ENCODE measurements at regions not wholly inside any gene's neighbourhood (a gene's known extent, or its start where the extent isn't known, plus 50 kb on each side); places are given as distances from the start of the nearest gene placed in this dataset.

DNA sequence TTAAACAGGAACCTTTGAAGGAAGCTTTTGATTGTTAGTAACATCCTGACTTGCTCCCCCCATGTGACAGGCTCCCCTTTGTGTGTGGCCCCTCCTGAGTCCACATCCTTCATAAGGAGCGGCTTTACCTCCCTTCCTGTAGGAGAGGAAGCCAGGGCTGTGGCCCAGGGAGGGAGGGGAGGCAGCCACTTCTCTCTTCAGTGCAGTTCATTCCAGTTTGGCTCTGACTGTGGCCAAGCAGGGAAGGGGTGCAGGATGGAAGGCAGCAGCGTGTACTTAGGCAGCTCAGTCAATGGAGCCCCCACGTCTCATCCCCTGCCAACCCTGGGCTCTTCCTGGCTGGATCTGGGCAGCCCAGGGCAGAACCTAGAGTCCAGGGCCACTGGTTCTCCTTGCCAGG is 295.2 kb downstream of the QKI start:
- no peaks in the 10 kb centered on the region for H3F3A ChIP-seq (ENCODE audit: insufficient read depth, low read length, poor library complexity, severe bottlenecking)
- H3K36me3 ChIP-seq (ENCODE audit: insufficient read depth, low read length), result no peaks in the 10 kb centered on the region
- H3K4me2 ChIP-seq (ENCODE audit: low read length), result no peak overlapping the region
- H3K9me2 ChIP-seq (ENCODE audit: insufficient read depth, low read length), result no peaks in the 10 kb centered on the region
- H3K27me3 ChIP-seq (ENCODE audit: insufficient read depth, low read depth, low read length), result no peaks in the 10 kb centered on the region
- H3K9ac ChIP-seq (ENCODE audit: low read length), result no peak overlapping the region
- no peak overlapping the region for H3K4me3 ChIP-seq (ENCODE audit: low read length)
- no peaks in the 10 kb centered on the region for H4K20me1 ChIP-seq (ENCODE audit: insufficient read depth)
- TF ChIP-seq EZH2 (IDR thresholded peaks at IDR 0.05; ENCODE audit: borderline replicate concordance, insufficient read depth, low read length, poor library complexity, severe bottlenecking) (no peak), EP300 (conservative IDR thresholded peaks at IDR 0.05; ENCODE audit: poor library complexity, severe bottlenecking) (no peak), SMC3 (conservative IDR thresholded peaks at IDR 0.05; ENCODE audit: poor library complexity) (no peak), RAD21 (conservative IDR thresholded peaks at IDR 0.05) (no peak), MXI1 (conservative IDR thresholded peaks at IDR 0.05; ENCODE audit: poor library complexity, severe bottlenecking) (no peak)
- TF ChIP-seq, protein P1, sequence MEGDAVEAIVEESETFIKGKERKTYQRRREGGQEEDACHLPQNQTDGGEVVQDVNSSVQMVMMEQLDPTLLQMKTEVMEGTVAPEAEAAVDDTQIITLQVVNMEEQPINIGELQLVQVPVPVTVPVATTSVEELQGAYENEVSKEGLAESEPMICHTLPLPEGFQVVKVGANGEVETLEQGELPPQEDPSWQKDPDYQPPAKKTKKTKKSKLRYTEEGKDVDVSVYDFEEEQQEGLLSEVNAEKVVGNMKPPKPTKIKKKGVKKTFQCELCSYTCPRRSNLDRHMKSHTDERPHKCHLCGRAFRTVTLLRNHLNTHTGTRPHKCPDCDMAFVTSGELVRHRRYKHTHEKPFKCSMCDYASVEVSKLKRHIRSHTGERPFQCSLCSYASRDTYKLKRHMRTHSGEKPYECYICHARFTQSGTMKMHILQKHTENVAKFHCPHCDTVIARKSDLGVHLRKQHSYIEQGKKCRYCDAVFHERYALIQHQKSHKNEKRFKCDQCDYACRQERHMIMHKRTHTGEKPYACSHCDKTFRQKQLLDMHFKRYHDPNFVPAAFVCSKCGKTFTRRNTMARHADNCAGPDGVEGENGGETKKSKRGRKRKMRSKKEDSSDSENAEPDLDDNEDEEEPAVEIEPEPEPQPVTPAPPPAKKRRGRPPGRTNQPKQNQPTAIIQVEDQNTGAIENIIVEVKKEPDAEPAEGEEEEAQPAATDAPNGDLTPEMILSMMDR (IDR thresholded peaks at IDR 0.05; ENCODE audit: poor library complexity, severe bottlenecking), result no peak
- TF ChIP-seq, protein P2, sequence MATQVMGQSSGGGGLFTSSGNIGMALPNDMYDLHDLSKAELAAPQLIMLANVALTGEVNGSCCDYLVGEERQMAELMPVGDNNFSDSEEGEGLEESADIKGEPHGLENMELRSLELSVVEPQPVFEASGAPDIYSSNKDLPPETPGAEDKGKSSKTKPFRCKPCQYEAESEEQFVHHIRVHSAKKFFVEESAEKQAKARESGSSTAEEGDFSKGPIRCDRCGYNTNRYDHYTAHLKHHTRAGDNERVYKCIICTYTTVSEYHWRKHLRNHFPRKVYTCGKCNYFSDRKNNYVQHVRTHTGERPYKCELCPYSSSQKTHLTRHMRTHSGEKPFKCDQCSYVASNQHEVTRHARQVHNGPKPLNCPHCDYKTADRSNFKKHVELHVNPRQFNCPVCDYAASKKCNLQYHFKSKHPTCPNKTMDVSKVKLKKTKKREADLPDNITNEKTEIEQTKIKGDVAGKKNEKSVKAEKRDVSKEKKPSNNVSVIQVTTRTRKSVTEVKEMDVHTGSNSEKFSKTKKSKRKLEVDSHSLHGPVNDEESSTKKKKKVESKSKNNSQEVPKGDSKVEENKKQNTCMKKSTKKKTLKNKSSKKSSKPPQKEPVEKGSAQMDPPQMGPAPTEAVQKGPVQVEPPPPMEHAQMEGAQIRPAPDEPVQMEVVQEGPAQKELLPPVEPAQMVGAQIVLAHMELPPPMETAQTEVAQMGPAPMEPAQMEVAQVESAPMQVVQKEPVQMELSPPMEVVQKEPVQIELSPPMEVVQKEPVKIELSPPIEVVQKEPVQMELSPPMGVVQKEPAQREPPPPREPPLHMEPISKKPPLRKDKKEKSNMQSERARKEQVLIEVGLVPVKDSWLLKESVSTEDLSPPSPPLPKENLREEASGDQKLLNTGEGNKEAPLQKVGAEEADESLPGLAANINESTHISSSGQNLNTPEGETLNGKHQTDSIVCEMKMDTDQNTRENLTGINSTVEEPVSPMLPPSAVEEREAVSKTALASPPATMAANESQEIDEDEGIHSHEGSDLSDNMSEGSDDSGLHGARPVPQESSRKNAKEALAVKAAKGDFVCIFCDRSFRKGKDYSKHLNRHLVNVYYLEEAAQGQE (IDR thresholded peaks at IDR 0.05; ENCODE audit: borderline replicate concordance), result no peak
- H3K79me2 ChIP-seq (replicated peaks; ENCODE audit: insufficient read depth, low read length), result no peaks in the 10 kb centered on the region
- H3K27ac ChIP-seq (ENCODE audit: low read length), result no peak overlapping the region
- H2AFZ ChIP-seq (ENCODE audit: low read depth, low read length), result no peak overlapping the region
- no peaks in the 10 kb centered on the region for H3K9me3 ChIP-seq (ENCODE audit: low read length)

DNA sequence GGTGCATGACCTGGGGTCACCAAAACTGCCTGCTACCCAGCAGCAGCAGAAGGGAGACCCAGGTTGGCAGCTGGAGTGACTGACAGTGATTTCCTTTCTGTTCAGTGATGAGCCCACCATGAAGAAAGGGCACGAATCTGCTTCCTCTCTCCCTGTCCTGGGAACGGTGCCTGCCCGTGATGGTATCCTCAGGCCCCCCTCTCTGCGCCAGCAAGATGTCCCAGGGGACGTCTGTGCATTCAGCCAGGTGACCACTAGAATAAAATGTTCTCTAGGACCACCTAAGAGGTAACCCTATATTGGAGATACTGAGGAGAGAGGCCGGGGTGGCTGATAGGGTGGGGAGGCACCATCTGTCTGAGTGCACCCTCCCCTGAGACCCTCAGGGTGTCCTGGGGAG is 294.7 kb downstream of the QKI start:
- Histone ChIP-seq H3K79me2 (replicated peaks; ENCODE audit: insufficient read depth, low read length) (no peaks in the 10 kb centered on the region), H3K9me2 (ENCODE audit: insufficient read depth, low read length) (no peaks in the 10 kb centered on the region), H3K27me3 (ENCODE audit: insufficient read depth, low read depth, low read length) (no peaks in the 10 kb centered on the region), H4K20me1 (ENCODE audit: insufficient read depth) (no peaks in the 10 kb centered on the region), H3K4me3 (ENCODE audit: low read length) (no peak overlapping the region), H3K4me2 (ENCODE audit: low read length) (no peak overlapping the region), H3K27ac (ENCODE audit: low read length) (no peak overlapping the region), H3K36me3 (ENCODE audit: insufficient read depth, low read length) (no peaks in the 10 kb centered on the region), H2AFZ (ENCODE audit: low read depth, low read length) (no peak overlapping the region), H3F3A (ENCODE audit: insufficient read depth, low read length, poor library complexity, severe bottlenecking) (no peaks in the 10 kb centered on the region), H3K9me3 (ENCODE audit: low read length) (no peaks in the 10 kb centered on the region), H3K9ac (ENCODE audit: low read length) (no peak overlapping the region)
- no peak for TF ChIP-seq EZH2 (IDR thresholded peaks at IDR 0.05; ENCODE audit: borderline replicate concordance, insufficient read depth, low read length, poor library complexity, severe bottlenecking)

DNA sequence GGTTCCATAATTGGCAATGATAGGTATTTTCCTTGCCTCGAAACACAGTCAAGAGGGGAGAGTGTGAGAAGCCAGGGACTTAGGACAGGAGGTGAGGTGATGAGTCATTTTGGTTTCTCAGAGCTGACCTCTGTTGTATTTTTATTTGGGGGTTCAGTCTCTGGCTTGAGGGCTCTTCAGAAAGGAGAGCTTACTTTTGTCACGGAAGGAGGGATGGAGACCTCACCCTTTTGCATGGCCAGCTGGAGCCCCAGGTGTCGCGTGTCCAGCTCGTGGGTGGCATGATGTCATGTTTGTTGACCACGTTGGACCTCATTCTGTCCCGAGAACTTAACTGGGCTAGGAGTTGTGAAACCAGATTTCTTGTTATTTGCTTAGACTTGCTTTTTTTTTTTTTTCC is 293.9 kb downstream of the QKI start:
- no peaks in the 10 kb centered on the region for H3K9me3 ChIP-seq (ENCODE audit: low read length)
- no peaks in the 10 kb centered on the region for H3K9me2 ChIP-seq (ENCODE audit: insufficient read depth, low read length)
- no peak overlapping the region for H3K9ac ChIP-seq (ENCODE audit: low read length)
- no peak overlapping the region for H3K4me2 ChIP-seq (ENCODE audit: low read length)
- H3K4me3 ChIP-seq (ENCODE audit: low read length), result no peak overlapping the region
- no peak overlapping the region for H2AFZ ChIP-seq (ENCODE audit: low read depth, low read length)
- H3K36me3 ChIP-seq (ENCODE audit: insufficient read depth, low read length), result no peaks in the 10 kb centered on the region
- TF ChIP-seq EP300 (conservative IDR thresholded peaks at IDR 0.05; ENCODE audit: poor library complexity, severe bottlenecking) (no peak), RAD21 (conservative IDR thresholded peaks at IDR 0.05) (no peak), TAF1 (IDR thresholded peaks at IDR 0.05; ENCODE audit: low read depth) (no peak), MXI1 (conservative IDR thresholded peaks at IDR 0.05; ENCODE audit: poor library complexity, severe bottlenecking) (no peak), POLR2AphosphoS5 (IDR thresholded peaks at IDR 0.05) (no peak), SMC3 (conservative IDR thresholded peaks at IDR 0.05; ENCODE audit: poor library complexity) (no peak), EZH2 (IDR thresholded peaks at IDR 0.05; ENCODE audit: borderline replicate concordance, insufficient read depth, low read length, poor library complexity, severe bottlenecking) (no peak)
- TF ChIP-seq, protein P1 (IDR thresholded peaks at IDR 0.05; ENCODE audit: poor library complexity, severe bottlenecking), result no peak
- TF ChIP-seq, protein P2 (IDR thresholded peaks at IDR 0.05; ENCODE audit: borderline replicate concordance), result no peak
- H3K27me3 ChIP-seq (ENCODE audit: insufficient read depth, low read depth, low read length), result no peaks in the 10 kb centered on the region
- H4K20me1 ChIP-seq (ENCODE audit: insufficient read depth), result no peaks in the 10 kb centered on the region
- no peaks in the 10 kb centered on the region for H3K79me2 ChIP-seq (replicated peaks; ENCODE audit: insufficient read depth, low read length)
- no peaks in the 10 kb centered on the region for H3F3A ChIP-seq (ENCODE audit: insufficient read depth, low read length, poor library complexity, severe bottlenecking)
- no peak overlapping the region for H3K27ac ChIP-seq (ENCODE audit: low read length)

Measured in neural cell (in vitro differentiated cells).